ENCODE measurements at regions not wholly inside any gene's neighbourhood (a gene's known extent, or its start where the extent isn't known, plus 50 kb on each side); places are given as distances from the start of the nearest gene placed in this dataset.
"Not testable (repeated sequence)": the region's sequence is repeated elsewhere in the genome, so short reads cannot be mapped to it uniquely, and the experiment has no call there.

DNA sequence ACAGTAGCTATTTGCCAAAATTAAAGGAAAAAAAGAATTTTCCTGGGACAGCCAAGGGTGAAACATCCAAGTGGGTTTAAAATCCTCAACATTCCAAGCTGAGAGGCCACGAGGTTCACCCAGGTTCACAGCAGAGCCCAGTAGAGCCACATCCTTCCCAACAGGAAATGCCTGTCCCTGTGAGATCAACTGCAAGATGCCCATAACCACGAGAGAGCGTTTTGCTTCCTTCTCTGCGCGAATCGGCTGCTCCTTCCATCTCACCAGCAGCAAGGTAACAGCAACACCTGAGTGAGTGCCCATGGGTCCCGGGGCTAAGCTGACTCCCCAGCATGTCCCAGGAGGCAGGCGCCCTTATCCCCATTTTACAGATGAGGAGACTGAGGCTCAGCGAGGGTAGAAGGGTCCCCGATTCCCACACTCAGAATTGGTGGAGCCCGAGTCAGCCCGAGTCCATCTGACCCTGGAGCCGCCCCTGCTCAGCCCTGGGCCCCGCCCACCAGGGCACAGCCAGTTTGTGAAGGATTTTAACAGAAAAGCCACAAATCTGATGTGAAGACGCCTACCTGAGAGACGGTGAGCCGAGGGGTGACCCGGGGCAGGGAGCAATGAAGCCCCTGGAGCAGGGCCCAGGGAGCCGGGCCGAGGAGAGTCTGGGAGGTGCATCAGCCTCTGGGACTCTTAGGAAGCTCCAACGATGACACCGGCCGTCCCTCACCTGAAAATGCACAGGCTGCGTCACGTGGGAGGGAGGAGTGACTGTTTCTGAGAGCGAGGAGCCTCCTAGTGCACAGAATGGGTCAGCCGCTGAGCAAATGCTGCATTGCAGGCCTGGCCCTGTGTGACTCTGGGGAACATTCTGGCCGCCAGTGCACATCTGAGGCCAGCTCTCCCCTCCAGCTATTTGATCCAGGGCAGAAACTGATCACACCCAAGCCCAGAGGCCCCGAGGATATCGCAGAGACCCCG, 236.9 kb upstream of the SFSWAP start:
- DNase-seq (ENCODE audit: low read depth, low spot score) = peak; percentile 78

GRCh38 chr12:131475012-131475411, 235.9 kb upstream of the SFSWAP start:
- DNase-seq (ENCODE audit: low read depth, low spot score) = not testable (repeated sequence)

DNA sequence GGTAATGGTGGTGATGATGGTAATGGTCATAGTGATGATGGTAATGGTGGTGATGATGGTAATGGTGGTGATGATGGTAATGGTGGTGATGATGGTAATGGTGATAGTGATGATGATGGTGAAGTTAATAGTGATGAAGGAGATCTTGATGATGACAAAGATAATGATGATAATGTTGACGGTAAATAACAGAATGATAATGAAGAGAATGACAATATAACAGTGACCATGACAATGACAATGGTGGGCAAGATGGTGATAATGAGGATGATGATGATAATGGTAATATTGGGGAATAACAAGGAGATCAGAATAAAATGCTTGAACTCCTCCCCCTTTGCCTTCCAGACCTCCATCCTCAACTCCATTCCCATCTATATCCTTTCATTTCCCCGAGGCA, 233.3 kb upstream of the SFSWAP start:
- no peak for DNase-seq (ENCODE audit: low read depth, low spot score)

DNA sequence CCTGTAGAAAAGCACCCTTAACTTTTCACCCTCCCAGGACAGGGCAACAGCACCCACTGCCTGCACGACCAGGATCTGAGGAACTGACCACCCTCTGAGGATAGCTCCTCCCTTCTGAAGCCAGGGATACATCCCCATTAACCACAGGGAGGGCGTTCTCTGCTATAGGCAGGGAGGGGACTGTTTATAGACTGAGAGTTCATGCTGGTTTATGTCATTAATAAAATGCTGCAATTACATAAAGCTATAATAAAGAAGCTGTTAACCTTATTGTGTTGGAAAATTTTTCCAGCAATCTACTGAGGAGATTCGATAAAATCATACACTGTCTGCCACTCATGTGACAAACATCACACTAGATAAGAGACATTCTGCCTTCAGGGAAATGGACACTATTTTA, 232.4 kb upstream of the SFSWAP start:
- DNase-seq (ENCODE audit: low read depth, low spot score) = no peak

GRCh38 chr12:131482199-131482598, 228.7 kb upstream of the SFSWAP start:
- no peak for DNase-seq (ENCODE audit: low read depth, low spot score)

- DNase-seq (ENCODE audit: low read depth, low spot score) = no peak
Measured at GRCh38 chr12:131482686-131483085, 228.2 kb upstream of the SFSWAP start.

- no peak for DNase-seq (ENCODE audit: low read depth, low spot score)
Measured at GRCh38 chr12:131486451-131487230, 224.2 kb upstream of the SFSWAP start.

DNA sequence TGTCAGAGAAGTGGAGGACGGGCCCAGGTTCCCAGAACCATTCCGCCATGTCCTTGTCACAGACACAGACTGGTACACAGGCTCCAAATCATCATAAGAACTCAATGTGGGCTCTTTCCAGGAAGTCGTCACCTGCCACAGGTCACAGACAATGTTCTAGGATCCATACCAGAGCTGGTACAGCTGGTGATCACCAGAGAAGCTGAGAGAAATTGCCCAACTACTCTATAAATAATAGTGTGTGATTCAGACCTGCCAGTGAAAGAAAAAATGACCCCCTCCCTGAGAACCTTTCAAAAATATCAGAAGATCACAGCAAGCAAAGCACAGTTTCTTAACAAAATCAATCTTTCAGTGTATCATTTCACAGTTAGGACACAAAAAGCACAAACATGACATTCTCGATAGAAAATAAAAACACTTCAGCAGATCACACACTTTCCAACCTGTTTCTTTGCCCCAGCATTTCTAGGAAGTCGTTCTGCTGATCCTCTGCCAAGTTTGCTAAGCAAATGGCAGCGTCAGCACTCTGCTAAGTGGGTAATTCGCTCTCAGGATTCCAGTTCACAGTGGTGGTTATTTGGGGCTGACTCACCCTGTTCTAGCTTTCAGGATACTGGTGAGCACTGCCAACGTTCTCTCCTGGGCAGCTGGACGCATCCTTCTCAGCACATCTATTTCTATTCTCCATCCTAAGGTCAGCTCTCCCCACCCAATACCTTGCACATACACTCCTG, 223.3 kb upstream of the SFSWAP start:
- no peak for DNase-seq (ENCODE audit: low read depth, low spot score)

DNA sequence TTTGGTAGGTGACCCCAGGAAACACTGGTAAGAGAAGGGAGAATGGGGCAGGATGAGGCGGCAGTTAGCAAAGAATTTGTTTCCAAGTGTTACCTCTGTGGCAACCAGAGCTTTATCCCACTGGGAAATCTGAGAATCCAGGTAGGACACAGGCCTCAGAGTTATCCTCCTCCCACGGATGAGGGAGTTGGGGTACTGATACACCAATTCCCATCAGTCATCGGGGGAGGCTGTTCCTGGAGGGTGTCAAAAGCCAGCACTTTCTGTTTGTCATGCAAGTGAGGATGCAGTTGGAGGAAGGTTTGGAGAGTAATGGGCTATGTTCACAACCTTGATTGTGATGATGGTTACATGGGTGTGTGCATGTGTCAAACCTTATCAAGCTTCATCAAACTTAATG, 221.2 kb upstream of the SFSWAP start:
- no peak for DNase-seq (ENCODE audit: low read depth, low spot score)

- no peak for DNase-seq (ENCODE audit: low read depth, low spot score)
Measured at GRCh38 chr12:131491155-131491554, 219.7 kb upstream of the SFSWAP start.

GRCh38 chr12:131491916-131492490, 218.9 kb upstream of the SFSWAP start:
- no peak for DNase-seq (ENCODE audit: low read depth, low spot score)

DNA sequence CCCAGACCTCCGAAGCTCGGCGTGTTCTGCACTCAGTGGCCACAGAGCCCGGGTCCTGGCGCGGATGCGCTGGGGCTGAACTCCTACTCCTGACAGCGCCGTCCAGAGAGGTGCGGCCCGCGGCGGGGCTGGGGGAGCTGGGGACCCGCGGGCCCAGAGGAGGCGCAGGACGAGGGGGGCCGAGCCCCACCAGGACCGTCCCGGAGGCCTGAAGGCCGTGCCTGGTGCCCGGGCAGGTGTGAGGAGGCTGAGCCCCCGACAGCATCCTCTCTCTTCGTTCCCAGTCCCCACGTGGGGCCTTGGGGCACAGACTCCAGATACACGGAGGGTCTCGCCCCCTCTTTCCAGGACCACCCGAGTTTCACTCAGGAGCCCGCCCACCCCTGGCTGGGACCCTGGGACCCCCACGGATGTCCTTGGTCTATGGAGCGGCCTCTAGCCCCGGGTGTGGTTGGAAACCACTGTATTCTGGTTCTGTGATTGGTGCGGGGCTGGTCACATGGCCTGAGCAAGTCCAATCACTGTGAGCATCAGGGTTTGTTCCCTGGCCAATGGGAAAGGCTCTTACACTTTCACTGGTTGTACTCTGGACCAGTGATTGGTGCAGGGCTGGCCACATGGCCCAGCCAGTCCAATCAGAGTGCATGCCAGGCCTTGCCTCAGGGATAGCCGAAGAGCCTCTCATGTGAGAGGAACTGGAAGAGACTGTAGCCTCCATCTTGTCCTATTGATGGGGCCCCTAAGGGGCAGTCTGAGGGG, 217.6 kb upstream of the SFSWAP start:
- DNase-seq (ENCODE audit: low read depth, low spot score) = no peak

DNA sequence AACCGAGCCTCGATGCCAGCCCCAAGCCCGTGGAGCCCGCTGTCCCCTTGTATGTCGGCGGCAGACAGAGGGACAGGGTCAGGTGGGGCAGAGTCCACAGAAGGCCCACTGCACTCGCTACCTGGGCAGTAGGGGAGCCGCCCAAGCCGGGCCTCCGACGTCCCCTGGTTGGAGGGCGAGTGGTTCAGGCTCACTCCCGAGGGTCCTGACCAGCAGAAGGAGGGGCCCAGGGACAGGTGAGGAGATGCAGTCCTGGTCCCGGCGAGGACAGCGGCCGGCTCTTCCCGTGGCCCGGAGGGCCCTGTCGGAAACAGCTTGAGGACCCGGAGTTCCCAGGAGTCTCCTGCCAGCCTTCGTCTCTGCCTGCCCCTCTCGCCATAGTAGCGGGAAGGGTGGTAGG, 216.7 kb upstream of the SFSWAP start:
- no peak for DNase-seq (ENCODE audit: low read depth, low spot score)

- no peak for DNase-seq (ENCODE audit: low read depth, low spot score)
Measured at GRCh38 chr12:131494741-131495524, 216.0 kb upstream of the SFSWAP start.

GRCh38 chr12:131497966-131498365, 212.9 kb upstream of the SFSWAP start:
- DNase-seq (ENCODE audit: low read depth, low spot score) = no peak

- no peak for DNase-seq (ENCODE audit: low read depth, low spot score)
Measured at GRCh38 chr12:131499160-131499863, 211.6 kb upstream of the SFSWAP start.

- no peak for DNase-seq (ENCODE audit: low read depth, low spot score)
Measured at GRCh38 chr12:131499864-131500190, 211.1 kb upstream of the SFSWAP start.

GRCh38 chr12:131500564-131500963, 210.3 kb upstream of the SFSWAP start:
- DNase-seq (ENCODE audit: low read depth, low spot score) = no peak

DNA sequence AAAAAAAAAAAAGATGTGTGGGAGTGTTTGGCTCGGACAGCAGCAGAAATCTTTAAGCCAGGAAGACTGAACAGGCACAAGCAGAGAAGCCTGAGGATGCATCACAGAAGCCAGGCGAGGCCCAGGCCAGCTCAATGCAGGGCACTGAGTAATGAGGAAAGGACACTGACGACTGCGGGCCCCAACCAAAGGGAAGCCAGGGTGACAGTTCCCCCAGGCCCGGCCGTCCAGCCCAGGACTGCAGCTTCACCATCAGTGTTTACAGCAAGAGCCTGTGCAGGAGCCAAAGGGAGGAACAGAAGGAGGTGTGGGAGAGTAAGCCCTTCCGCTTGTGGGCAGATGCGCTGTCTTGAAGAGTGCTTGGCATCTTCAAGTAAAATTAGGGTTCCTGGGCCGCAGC, 205.3 kb upstream of the SFSWAP start:
- no peak for DNase-seq (ENCODE audit: low read depth, low spot score)

DNA sequence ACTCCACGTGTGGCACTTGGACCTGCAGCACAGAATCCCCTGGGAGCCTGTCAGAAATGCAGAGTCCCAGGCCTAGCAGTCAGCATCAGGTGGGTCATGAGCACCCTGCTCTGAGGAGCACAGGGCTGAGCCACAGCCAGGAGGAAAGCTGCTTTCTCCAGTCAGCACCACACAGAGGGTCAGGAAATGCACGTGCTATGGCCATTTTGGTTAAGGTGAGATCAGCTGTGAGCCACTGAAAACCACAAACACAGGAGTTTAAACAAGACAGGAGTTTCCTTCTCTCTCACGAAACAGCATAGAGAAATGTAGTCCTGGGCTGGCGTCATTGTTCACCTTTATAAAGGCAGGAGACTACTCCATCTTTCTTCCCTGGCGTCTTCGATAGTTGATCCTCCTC, 204.5 kb upstream of the SFSWAP start:
- DNase-seq (ENCODE audit: low read depth, low spot score) = no peak
